Tibial artery (tissue), 4 donors: ENCODE measurements at regions not wholly inside any gene's neighbourhood (a gene's known extent, or its start where the extent isn't known, plus 50 kb on each side); places are given as distances from the start of the nearest gene placed in this dataset.

Source experiments
- DNase-seq, 2 donors: peaks; one replicate each; pipeline ENCODE4 v3.0.0-alpha.2; 2019
- H3K27ac ChIP-seq, 2 donors: fragments of 200-600 bp; sonication (generic) in 1 of 2; 1 replicate in 1 of 2; 2 replicates in 1 of 2; pipeline ENCODE4 v1.5.1; 2018 to 2019; ENCODE audit warnings: mild to moderate bottlenecking in 1 of 2
- H3K27me3 ChIP-seq, 2 donors: fragments of 200-600 bp; sonication (generic) in 1 of 2; one replicate each; pipeline versions ENCODE4 v1.5.1 to v1.6.0; 2016 to 2019
- H3K36me3 ChIP-seq, 3 donors: fragments of 200-600 bp; sonication (generic) in 2 of 3; one replicate each; pipeline ENCODE4 v1.5.1; 2016 to 2019; ENCODE audit warnings: mild to moderate bottlenecking in 2 of 3
- H3K4me1 ChIP-seq, 4 donors: fragments of 200-600 bp; sonication (generic) in 2 of 4; 1 replicate in 3 of 4; 2 replicates in 1 of 4; pipeline ENCODE4 v1.5.1; 2016 to 2019
- H3K4me3 ChIP-seq, 2 donors: fragments of 200-600 bp; sonication (generic) in 1 of 2; 1 replicate in 1 of 2; 2 replicates in 1 of 2; pipeline ENCODE4 v1.5.1; 2018 to 2019; ENCODE audit warnings: mild to moderate bottlenecking in 2 of 2
- H3K9me3 ChIP-seq, 3 donors: fragments of 200-600 bp; sonication (generic) in 1 of 3; one replicate each; pipeline ENCODE4 v1.5.1; 2016 to 2019
- intact Hi-C: fragments of 100-400 bp; cut with DNase I; formaldehyde crosslinking; loops from one replicate; pipeline ENCODE4 v1.15.0; 2023; ENCODE audit warnings: low total_unique reads
- TF ChIP-seq, protein P1 (sequence below), 2 experiments: fragments of 200-600 bp in 1 of 2; fragments of 450-650 bp in 1 of 2; IDR thresholded peaks; one replicate each; pipeline ENCODE4 v1.5.1; 2017 to 2019; ENCODE audit warnings: antibody characterized with exemption in 2 of 2, mild to moderate bottlenecking in 1 of 2, moderate library complexity in 1 of 2

DNA sequence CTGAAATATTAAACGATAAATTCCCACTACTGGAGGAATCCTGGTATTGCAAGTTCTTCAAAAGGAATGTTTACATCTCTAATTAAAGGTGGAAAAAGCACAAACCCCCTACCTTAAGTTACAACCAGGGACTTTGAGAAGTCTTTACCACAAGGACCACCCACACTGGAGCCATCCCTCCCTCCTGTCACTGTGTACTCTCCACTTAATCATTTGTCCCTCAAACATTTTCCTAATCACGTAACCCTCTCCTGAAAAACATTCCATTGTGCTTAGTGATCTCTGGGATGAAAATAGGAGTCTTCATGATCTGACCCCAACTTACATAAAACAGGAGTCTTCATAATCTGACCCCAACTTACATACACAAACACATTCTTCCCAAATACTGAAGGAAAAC lies 85.7 kb downstream of the SUCLG1 start:
- H3K36me3 ChIP-seq = no peaks in the 10 kb centered on the region
- intact Hi-C loops = no loop called here
- no peak overlapping the region for H3K27ac ChIP-seq
- DNase-seq = no peak
- H3K4me1 ChIP-seq = no peaks in the 10 kb centered on the region
- no peaks in the 10 kb centered on the region for H3K27me3 ChIP-seq
- no peaks in the 10 kb centered on the region for H3K9me3 ChIP-seq
- no peak overlapping the region for H3K4me3 ChIP-seq
- TF ChIP-seq, protein P1, sequence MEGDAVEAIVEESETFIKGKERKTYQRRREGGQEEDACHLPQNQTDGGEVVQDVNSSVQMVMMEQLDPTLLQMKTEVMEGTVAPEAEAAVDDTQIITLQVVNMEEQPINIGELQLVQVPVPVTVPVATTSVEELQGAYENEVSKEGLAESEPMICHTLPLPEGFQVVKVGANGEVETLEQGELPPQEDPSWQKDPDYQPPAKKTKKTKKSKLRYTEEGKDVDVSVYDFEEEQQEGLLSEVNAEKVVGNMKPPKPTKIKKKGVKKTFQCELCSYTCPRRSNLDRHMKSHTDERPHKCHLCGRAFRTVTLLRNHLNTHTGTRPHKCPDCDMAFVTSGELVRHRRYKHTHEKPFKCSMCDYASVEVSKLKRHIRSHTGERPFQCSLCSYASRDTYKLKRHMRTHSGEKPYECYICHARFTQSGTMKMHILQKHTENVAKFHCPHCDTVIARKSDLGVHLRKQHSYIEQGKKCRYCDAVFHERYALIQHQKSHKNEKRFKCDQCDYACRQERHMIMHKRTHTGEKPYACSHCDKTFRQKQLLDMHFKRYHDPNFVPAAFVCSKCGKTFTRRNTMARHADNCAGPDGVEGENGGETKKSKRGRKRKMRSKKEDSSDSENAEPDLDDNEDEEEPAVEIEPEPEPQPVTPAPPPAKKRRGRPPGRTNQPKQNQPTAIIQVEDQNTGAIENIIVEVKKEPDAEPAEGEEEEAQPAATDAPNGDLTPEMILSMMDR (IDR thresholded peaks at IDR 0.05) = no peak

DNA sequence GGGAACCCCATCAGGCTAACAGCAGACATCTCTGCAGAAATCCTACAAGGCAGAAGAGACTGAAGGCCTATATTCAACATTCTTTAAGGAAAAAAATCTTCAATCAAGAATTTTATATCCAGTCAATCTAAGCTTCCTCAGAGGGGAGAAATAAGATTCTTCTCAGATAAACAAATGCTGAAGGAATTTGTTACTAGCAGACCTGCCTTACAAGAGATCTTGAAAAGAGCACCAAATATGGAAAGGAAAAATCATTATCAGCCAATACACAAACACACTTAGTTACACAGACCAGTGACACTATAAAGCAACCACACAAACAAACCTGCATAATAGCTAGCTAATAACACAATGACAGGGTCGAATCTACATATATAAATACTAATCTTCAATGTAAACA lies 96.5 kb downstream of the SUCLG1 start:
- no peaks in the 10 kb centered on the region for H3K36me3 ChIP-seq
- no peak overlapping the region for H3K4me3 ChIP-seq

DNA sequence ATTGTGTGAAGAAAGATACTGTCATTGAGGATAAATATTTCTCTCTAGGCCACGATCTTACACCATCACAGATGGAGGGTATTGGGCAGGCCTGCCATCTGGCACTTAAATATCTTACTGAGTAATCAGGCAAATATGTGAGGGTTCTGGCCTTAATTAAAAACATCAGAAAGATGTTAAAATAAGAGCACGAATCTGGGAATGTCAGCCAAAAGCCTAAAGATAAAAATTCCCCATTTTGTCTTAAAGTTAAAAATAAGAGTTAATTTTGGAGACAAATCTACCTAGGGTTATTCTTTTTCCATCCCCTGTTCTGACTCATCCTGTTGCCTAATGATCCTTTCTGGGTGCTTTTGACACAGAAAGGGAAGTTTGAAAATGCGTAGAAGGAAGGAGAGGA lies 121.0 kb downstream of the SUCLG1 start:
- no peaks in the 10 kb centered on the region for H3K9me3 ChIP-seq
- no peak overlapping the region for H3K27ac ChIP-seq

More for the DNA sequence above, 96.5 kb downstream of the SUCLG1 start:
- Histone ChIP-seq H3K9me3 (peaks cover 0 to 14% (median 0%) of the 10 kb centered on the region in 3 donors), H3K27ac (no peak overlapping the region), H3K4me1 (no peaks in the 10 kb centered on the region), H3K27me3 (no peaks in the 10 kb centered on the region)
- intact Hi-C loops = no loop called here
- TF ChIP-seq, protein P1 (IDR thresholded peaks at IDR 0.05) = no peak
- no peak for DNase-seq

GRCh38 chr2:84327645-84328249 lies 131.3 kb downstream of the SUCLG1 start:
- Histone ChIP-seq H3K27me3 (no peaks in the 10 kb centered on the region), H3K27ac (no peak overlapping the region), H3K4me3 (no peak overlapping the region), H3K36me3 (no peaks in the 10 kb centered on the region), H3K9me3 (no peaks in the 10 kb centered on the region), H3K4me1 (no peaks in the 10 kb centered on the region)
- intact Hi-C loops = no loop called here
- DNase-seq = no peak
- TF ChIP-seq, protein P1 (IDR thresholded peaks at IDR 0.05) = no peak

More for the DNA sequence above, 121.0 kb downstream of the SUCLG1 start:
- DNase-seq = no peak
- Histone ChIP-seq H3K4me3 (no peak overlapping the region), H3K4me1 (no peaks in the 10 kb centered on the region), H3K27me3 (no peaks in the 10 kb centered on the region), H3K36me3 (no peaks in the 10 kb centered on the region)
- intact Hi-C loops = no loop called here
- TF ChIP-seq, protein P1 (IDR thresholded peaks at IDR 0.05) = no peak

DNA sequence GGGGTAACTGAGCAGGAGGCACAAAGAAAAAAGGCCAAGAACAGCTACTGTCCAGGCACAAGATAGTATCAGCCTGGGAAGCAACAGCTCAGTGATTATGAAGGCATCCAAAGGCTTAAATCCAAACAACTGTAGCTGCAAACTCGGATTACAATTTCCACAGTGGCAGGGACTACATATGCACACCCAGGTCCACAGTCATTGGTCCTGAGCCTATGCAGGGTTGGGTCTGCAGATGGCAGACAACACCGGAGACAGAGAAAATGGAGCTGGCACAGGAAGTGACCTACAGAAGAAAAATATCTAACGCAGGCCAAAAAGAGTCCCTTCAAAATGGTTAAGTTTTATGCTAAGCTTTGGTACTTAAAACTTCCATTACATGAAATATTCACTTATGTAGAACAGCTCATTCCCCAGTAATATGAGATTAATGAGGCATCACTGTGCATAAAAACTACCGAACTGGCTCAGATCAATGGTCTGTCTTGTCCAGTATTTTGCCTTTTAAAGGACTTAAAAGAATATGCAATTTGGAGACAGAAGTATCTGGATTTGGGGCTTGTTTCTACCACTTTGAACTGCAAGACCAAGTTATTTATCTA lies 132.1 kb downstream of the SUCLG1 start:
- DNase-seq = no peak
- TF ChIP-seq, protein P1 (IDR thresholded peaks at IDR 0.05) = no peak
- intact Hi-C loops = no loop called here
- H3K27me3 ChIP-seq = no peaks in the 10 kb centered on the region
- H3K4me3 ChIP-seq = no peak overlapping the region
- H3K36me3 ChIP-seq = no peaks in the 10 kb centered on the region
- no peaks in the 10 kb centered on the region for H3K9me3 ChIP-seq
- H3K4me1 ChIP-seq = no peaks in the 10 kb centered on the region
- H3K27ac ChIP-seq = no peak overlapping the region
